GOT3 (cell line): ENCODE measurements at regions not wholly inside any gene's neighbourhood (a gene's known extent, or its start where the extent isn't known, plus 50 kb on each side); places are given as distances from the start of the nearest gene placed in this dataset.
"Not testable (repeated sequence)": the region's sequence is repeated elsewhere in the genome, so short reads cannot be mapped to it uniquely, and the experiment has no call there.

Source experiments
- DNase-seq: peaks from one replicate; lab custom pipeline; 2025; ENCODE audit warnings: mixed read lengths; lab: John Stamatoyannopoulos, UW

DNA sequence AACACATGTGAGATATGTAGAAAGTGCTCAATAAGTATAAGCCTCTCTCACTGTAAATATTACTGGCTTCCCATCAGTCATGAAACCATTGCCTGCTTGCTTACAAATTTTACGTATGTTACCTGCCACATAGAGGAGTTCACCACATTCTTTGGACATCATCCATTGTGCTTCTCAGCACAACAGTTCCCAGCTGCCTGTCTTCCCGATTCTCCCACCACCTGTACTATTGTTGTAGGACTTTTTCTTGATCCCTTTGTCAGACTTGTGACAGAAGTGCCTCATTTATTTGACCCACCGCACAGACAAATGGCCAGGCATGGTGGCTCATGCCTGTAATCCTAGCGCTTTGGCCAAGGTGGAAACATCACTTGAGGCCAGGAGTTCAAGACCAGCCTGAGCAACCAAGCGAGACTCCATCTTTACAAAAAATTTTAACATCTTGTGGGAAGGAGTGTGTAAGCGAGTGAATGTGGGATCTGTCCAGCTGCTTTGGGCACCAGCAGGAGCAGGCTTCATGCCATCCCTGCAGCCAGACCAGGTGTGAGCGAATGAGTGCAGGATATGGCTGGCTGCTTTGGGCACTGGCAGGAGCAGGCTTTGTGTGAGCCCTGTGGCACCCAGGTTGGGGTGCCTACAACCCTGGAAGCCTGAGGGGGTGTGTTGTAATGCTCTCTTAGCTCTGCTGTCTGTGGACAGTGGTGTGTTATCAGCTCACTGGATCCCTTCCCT is 139.9 kb upstream of the ELL2 start:
- no peak for DNase-seq

DNA sequence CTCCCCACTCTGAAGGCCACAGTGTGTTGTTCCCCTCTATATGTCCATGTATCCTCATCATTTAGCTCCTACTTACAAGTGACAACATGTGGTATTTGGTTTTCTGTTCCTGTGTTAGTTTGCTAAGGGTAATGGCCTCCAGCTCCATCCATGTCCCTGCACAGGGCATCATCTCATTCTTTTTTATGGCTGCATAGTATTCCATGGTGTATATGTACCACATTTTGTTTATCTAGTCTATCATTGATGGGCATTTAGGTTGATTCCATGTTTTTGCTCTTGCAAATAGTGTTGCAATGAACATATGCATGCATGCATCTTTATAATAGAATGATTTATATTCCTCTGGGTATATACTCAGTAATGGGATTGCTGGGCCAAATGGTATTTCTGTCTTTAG is 135.8 kb upstream of the ELL2 start:
- DNase-seq = not testable (repeated sequence)

DNA sequence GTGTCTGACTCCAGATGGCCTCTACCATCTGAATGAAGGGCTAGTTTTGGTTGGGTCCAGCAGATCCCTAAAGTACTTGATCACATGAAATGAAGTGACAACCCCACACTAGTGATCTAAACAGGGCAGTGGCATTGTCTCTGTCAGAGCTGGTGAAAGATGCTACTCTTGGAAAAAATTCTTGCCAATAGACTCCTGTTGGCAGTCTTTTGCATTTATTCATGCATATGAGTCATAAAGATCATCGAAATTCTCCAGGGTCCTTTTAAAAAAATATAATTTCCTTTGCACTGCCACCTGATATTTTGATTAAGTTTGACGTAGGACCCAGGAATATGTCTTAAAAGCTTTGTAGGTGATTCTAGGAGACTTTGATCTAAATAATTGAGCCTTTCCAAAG is 135.1 kb upstream of the ELL2 start:
- DNase-seq = no peak

DNA sequence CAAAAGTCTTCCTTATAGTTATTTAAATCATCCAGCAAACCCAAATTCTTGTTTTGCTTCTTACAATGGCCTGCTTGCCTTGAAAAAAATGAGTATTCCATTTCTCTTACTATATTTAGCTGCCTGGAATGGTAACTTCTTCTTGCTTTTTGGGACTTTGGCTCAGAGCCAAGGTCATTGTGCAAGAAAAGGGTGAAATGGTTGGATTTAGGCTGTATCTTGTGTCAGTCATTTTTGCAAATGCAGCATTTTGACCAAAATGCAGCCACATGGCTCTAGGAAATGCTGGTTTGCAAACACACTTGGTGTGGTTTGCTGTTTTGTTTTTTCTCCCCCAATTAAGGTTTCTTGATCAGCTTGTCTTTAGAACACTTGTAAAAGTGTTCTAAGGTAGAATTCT is 133.3 kb upstream of the ELL2 start:
- DNase-seq = no peak

DNA sequence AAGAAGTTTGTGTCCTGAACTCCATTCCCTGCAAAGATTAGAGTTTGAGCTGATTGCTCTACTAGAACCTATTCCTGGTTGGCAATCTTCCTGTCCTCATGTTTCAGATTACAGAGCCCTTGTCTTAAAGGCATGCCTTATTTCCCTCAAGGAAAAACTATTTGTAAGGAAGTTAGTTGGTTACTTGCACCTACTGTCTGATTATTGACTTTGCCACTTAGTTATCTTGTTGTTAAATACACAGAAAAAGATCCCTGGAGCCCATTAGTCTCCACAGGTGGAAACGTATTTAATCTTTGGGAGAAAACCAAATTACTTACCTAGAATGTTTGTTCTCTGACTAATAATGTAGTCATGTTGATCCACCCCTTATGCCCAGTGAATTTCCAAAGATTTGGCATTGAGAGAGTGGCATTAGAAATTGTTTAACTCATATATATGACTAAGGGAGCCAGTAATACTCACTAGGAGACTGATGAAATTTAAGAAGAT is 132.3 kb upstream of the ELL2 start:
- DNase-seq = no peak

DNA sequence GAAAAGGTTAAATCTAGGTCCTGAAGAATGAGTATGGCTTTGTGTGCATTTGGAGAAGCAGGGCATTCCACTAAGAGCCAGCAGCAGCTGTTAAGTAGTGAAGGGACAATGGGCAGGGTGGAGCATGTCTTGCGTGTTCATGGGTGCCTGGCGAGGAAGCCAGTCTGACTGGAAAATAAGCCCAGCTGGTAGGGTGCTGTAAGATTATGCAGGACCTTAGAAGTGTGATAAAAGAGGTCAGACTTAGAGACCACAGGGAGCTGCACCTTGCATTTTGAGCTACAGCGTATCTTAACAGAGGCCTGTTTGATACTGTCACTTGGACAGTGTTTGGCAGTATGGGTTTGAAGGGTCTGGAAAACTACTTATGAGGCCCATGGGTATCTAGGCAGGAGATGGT is 131.7 kb upstream of the ELL2 start:
- DNase-seq = no peak

DNA sequence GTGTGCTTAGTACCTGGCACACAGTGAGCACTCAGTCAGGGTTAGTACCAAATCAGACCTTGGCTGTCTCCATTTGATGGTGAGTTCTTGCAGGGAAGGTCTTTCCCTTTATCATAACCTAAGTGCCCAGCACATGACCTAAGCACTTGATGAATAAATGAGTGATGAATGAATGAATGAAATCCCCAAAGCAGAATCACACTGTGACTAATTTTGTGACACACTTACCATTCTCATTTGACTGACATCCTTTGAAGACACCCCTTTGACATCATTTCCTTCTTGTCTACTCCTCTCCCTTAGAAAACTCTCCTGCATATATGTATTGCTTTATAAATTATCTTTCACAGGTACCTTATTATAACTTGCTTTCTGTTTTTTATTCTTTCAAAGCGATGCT is 130.2 kb upstream of the ELL2 start:
- DNase-seq = no peak

DNA sequence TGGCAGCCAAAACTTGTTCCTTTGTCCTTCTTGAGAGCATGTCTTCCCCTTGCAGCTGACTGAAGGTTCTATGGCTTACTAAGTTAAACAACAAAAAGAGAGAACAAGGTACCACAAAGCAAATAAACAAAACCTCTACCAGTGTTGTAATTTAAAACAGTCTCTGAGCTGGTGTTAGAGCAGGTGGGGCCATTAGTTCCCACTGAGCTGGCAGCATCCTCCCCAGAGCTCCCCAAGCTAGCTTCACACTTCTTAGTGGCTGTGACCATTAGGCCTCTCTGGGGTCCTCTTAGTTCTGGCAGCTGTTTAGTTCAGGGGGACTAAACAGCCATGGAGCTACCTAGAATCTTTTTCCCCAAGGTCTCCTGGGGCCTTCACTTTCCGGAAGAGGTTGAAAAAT is 128.6 kb upstream of the ELL2 start:
- no peak for DNase-seq

DNA sequence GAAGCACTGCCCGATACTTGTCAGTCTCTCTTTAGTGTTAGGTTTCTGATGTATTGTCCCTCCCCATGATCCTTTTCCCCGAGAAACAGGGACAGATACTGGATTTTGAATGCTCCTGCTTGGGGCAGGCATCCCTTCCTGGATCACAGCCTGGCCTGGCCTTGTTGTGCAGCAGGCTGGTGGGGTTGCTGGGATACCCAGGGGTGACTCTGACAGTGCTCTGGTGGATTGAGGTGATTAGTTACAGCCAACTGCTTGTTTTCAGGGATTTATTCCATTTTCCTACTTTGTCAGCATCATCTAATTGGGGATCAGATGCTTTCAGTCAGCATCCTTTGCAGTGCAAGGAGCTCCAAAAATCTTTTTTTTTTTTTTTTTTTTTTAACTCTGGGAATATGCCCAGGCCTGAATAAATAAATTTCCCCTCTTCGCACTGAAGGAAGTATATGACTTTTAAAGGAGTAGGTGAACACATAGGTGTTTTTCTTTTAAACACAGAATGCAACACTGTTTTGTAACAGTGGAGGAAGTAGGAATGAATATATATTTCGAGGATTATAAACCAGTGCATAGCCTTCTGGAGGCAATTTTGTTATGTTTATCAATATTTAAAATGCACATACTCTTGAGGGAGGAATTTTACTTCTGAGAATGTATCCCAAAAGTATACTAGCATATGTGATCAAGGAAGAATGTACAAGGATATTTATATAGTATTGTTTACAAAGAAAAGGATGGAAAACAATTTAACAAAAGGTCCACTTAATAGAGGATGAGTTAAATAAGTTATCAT is 127.3 kb upstream of the ELL2 start:
- DNase-seq = no peak

DNA sequence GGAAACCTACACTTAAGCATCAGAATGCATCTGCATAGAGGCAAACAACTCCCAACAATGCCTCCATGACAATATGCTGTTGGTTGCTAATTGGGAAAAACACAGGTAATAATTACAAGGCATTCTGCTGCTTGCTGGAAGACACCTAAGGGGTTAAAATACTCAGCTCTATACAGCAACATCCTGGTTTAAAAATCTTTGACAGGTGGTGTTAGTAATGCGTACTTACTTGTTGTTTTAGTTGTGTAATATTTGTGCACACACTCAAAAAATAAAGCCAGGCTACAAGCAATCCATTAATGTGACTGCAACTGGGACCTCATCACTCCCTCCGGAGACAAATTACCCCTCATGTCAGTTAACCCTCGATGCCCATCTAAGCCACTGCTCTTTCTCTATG is 126.3 kb upstream of the ELL2 start:
- no peak for DNase-seq

DNA sequence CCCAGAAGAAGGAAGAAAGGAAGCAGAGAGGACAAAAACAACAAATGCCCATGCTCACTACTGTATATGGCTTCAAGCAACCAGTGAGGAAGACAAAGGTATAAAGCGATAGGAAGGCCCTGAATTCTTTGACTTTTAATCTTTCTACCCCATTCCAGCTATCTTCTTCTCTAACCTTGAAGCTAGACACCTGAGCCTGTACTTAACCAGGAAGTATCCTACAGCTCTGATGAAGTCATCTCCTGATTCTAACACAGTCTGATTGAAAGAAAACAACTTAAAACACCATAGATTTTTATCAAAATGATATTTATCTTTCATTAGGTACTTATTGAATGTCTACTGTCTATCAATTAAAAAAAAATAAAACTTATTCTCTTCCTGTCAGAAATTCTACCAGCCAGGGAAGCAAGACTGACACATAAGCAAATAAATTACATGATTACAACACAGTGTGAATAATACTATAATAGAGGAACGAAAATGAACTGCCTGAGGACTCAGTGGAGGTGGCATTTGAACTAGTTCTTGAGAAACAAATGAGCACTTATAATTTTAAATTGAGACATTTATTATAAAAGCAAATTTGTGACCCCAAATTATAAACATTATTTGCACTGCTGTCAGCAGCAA is 123.3 kb upstream of the ELL2 start:
- no peak for DNase-seq

DNA sequence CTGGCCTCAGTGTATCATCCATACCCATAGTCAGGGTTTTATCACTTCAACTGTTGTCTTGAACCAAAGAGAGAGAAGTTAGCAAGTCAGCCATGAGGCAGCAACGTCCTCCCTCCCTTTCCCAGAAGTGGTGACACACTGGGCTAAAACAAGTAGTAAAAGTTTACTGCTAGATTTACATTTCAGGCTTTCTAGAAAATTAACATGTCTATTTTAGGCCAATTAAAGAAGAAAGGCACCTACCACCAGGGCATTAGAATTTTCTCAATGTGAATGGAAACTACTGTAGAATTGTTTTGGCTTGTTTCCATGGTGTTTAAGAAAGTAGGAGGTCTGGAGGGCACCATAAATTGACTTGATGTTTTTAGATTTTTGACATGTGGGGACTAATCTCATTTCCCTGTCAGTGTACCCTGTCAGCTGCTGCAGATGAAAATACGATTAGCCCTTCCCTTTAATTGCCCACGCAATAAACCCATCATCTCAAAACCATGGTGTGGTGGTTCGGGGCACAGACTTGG is 121.8 kb upstream of the ELL2 start:
- DNase-seq = no peak

DNA sequence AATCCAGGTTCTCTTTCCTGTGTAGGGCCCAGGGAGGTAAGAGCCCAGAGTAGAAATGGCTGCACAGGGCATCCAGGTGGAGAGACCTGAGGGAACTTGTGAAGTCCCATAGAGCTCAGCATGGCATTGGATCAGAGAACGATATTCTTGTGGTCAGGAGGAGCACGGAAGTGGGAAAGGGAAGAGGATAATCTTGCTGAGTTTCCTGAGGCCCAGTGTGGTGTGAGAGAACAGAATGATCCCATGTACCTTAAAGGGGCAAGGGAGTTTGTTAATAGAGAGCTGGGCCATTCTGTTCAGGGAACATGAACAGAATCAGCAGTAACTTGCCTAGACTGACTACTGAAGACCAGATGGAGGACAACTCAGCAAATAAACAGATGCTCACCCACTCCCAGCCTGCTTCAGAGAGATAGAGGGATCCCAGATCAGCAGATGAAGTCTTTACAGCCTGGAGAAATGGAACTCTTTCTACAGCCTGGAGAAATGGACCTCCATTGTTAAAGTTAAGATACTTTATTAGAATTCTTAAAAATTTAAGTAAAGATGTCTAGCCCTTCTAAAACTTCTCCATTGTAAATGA is 119.7 kb upstream of the ELL2 start:
- no peak for DNase-seq

DNA sequence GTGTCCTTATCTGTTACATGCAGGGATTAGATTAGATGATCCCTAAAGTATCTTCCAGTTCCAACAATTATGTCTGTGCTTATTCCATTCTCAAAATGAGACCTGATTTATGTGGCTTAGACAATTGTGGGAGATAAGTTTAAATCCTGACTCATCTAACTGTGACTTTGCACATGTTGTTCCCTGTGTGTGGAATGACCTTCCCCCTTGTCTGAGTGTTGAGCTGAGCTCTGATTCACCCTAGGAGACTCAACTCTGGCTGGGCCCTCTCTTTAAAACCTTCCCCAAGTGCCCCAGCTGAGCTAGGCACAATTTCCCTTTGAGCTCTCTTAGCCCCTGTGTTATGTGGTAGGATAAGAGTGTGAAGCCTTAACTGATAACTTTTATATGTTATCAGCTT is 118.9 kb upstream of the ELL2 start:
- DNase-seq = no peak

DNA sequence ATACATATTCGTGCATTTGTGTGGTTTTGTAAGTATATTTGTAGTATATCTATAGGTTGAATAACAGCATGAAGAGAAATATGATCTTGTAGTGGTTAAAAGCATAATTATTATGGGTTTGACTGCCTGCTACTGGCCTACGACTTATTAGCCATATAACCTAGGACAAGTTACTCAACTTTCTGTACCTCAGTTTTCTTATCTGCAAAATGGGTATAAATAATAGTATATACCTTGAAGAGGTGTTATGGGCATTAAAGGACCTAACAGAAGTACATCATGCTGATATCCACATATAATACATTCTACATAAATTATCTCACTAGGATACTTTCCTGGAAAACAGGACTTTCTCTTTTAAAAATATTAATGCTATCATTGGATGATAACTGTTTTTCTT is 118.3 kb upstream of the ELL2 start:
- no peak for DNase-seq

DNA sequence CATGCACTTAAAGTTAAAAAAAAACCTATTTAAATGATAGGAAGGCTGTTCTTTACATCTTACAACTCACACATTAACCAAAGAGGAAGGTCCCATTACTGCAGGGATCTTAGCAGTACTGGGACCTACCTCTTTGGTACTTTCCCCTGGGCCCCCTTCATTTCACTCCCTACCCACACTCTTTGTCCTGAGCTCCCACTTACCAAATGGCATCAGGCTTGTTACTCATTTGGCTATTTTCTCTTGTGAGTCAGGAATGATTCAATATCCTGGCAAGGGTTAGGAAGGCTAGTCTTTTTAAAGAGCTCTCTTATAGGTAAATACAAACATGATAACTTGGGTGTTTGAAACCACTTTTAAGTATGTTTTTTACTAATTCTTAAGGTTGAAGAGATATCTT is 117.4 kb upstream of the ELL2 start:
- no peak for DNase-seq

DNA sequence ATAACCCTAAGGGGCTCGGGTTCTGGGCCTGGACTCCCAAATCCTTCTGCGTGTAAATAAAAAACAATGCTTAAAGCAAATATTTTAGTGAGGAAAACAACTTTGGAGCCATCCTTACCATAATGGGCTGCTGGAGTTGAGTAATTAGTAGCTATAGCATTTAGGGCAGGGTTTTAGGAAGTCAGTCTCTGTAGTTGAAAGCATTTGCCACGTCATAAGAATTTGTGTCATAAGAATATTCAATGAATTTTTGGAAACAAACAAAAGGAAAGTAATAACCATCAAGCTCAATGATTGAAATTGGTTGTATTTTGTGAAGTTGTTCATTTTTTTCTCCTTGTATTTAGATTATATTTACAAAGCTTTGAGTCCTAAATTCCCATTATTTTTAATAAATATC is 114.8 kb upstream of the ELL2 start:
- DNase-seq = no peak

DNA sequence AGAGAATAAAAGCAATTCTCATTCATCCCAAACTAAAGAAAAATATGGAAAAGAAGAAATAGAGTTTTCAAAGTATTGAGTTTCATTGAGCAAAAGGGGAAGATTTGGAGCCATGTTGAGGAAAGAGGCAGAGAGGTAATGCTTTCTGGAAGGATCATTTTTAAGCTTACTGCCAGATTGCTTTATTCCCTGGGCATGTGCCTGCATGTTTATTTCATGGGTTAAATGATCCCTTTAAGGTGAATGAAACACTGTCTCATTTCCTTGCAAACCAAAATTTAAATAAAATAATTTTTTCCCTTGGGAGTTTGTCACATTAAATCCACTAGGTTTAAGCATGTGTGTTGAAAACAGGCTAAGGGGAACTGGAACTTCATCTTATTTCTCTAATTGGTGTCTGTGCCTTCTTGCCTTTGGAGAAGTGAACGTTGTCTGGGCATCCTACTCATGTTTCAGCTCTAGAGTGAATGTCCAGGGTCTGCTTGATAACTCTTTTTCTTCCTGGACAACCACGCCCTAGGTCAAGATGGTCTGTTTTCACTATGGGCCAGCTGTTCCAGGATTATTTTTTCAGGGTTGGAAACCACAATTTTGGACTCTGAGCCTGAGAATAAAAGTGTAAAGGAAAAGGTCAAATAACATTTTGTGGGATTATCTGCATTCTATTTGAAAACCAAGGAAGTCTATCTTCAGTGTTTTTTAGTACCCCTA is 114.1 kb upstream of the ELL2 start:
- DNase-seq = no peak

DNA sequence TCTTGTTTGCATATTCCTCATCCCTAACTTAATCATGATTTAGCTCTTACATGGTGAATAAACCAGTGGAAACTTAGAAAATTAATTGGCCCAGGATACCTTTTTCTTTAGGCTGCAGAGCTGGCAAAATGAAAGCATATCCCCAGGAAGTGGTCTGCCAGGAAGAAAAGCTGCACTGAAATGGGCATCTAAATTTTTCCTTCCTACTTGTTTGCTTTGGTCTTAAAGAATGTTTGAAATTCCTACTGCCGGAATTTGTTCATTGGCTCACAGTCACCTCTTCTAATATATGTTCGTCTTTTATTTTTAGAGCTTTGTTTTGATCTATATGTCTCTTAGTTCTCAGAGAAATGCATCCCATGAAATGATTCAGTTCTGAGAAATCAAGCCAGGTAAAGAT is 113.2 kb upstream of the ELL2 start:
- DNase-seq = no peak

DNA sequence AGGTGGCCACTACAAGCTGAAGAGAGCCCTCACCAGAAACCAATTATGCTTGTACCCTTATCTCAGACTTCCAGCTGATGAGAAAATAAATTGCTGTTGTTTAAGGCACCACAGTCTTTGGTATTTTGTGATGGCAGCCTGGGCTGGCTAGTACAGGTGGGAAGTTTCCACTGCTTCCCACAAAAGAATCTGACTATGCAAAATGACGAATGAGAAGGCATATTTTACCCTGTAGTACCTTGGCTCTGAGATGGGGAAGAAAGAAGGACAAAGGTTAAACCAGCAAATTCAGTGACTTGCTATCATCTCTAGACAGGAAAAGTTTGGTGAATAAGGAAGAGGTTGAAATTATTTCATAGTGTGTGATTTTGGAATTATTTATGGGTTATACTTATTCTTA is 112.8 kb upstream of the ELL2 start:
- DNase-seq = no peak

DNA sequence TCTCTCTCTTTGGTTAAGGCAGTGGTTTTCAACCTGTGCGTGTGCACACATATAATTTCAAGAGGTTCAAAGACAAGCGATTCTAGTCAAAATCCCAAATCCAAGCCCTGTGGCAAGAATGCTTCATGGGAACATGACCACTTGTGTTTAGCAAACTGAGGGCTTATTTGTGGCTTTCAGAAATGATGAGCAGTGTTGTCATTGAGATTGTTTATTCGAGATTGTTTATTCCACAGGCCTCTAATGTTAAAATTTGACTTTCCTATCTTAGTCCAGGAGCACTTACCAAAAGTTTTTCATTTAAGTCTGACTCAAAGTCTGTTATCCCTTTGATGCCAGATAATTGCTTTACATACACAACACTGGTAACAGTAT is 111.1 kb upstream of the ELL2 start:
- DNase-seq = no peak
